EL (cell line): ENCODE measurements at regions not wholly inside any gene's neighbourhood (a gene's known extent, or its start where the extent isn't known, plus 50 kb on each side); places are given as distances from the start of the nearest gene placed in this dataset.
A peak's percentile ranks its signal among the peaks of the same experiment; 100 is the strongest.

Source experiments
- DNase-seq: peaks from one replicate; pipeline ENCODE4 v3.0.0-alpha.2; 2016

DNA sequence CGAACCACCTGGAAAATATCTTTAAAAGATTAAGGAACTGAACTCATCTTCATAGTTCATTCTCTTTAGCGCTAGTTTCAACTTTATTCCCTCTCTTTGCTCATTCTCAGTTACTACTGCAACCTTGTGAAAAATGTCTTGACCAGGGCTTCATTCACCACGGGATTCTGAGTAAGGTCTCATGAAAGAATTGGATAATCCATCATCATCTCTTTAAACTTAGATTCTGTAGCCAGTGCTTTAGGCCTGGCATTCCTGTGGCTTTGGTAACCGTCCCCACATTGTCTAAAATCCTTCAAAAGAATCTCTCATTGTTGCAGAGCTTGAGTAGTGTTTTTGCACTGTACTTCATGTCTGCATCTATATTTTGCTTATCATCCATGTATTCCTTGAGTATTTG lies 229.5 kb downstream of the ETAA1 start:
- peak; percentile 73 for DNase-seq

DNA sequence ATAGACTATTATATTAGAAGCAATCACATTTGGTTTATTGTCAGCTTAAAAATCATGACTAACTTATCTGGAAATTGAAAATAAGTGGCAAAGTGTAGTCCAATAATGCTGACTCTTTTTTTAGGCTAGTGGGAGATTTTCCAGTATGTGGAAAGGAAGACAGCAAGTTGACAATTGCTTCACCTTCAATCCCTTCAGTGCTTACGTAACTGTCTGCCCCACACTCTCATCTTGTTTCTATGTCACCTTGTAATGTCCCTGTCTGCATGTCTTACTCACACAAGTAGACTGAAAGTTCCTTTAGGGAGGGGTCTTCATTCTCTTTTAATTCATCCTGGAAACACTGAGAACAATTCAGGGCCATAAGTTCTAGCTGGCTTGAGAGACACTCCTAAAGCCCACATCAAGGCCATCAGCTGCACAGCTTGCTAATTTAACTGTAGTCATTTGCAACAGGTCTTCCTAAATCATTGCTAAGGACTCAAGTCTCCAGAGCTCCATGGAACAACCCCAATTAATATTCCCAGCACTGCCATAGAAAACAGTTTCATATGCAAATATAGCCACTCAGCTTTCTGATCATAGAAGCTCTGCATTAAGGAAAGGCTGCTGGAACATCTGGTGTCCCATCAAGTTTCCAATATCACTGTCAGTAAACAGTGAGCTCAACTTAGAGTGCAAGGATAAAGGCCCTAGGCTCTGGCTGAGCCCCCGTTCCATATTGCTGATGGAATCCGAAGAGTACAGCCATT lies 230.5 kb downstream of the ETAA1 start:
- no peak for DNase-seq

DNA sequence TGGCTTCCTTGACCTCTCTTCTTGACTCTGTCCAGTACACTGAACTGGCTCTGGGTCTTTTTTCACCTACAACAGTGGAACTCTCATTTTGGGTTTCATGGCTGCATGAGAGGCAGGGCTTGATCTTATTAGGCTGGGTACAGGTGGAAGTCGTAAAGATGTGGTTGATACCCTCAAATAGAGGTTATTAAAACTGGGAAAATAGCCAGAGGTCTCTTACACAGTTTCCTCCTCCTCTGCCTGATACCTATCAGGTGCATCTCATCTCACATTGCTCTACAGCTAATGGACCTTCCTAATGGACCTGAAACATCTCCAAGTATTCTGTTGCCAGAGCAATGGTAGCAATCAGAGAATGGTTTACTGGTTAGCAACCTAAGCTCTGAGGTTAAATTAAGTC lies 231.8 kb downstream of the ETAA1 start:
- DNase-seq, result no peak

DNA sequence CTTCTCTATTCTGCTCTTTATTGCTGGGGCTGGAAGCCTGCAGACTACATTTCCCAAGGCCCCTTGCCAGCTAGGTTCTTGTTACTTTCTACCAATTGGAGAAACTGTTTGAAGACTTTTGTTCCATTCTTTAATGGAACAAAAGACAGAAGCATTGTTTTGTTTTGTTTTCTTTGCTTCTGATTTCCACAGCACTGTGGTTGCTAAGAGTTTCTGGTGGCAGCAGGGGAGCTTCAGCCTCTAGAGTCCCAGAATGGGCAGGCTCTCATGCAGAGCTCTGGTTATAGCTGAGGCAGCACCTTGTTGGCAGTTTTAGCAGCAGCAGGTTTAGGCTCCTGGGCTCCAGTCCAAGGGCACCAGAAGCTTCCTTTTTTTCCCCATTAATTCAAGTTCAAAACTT lies 234.3 kb downstream of the ETAA1 start:
- DNase-seq, result no peak

DNA sequence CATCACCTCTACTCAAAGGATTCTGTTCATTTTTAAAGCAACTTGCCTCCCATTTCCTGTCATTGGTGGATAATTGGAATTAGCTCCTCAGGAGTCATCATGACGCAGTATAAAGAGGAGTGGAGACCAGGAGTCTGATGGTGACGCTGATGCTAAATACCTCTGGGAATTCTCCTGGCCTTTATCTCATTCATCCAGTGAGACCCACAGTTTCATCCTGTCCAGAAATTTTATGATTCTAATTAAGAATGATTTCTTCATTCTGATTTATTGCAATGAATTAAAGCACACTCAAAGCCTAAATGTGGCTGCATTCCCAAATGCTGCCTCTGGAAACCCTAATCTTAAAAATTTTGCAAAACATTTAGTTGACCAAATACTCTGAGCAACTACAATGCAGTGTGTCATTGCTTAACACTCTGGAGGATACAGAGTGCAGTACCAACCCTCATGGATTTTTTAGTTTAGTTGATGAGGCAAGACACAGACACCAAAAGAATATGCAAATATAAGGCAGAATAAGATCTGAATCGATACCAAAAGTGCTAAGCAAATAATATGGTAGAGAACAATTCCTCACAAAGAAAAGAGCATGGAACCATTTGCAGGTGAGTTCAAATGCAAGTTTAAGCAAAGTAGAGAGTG lies 236.2 kb downstream of the ETAA1 start:
- DNase-seq, result no peak

DNA sequence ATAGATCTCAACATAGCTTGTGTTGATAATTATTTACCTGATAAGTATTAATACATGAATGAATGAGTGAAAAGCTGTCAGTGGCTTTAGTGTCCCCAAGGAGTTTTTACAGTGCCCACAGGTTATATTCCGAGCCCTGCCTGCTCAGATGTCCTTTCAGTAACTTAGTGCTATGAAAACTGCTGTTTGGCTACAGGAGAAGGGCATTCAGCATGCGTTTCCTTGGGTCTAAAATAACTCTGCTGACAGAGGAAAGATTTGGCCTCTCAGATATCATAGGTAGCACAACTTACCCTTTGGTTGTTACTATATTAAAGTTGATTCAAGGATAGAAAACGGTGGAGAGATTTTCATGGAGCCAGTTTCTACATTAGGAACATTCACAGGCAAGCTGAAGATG lies 241.0 kb downstream of the ETAA1 start:
- DNase-seq, result no peak

DNA sequence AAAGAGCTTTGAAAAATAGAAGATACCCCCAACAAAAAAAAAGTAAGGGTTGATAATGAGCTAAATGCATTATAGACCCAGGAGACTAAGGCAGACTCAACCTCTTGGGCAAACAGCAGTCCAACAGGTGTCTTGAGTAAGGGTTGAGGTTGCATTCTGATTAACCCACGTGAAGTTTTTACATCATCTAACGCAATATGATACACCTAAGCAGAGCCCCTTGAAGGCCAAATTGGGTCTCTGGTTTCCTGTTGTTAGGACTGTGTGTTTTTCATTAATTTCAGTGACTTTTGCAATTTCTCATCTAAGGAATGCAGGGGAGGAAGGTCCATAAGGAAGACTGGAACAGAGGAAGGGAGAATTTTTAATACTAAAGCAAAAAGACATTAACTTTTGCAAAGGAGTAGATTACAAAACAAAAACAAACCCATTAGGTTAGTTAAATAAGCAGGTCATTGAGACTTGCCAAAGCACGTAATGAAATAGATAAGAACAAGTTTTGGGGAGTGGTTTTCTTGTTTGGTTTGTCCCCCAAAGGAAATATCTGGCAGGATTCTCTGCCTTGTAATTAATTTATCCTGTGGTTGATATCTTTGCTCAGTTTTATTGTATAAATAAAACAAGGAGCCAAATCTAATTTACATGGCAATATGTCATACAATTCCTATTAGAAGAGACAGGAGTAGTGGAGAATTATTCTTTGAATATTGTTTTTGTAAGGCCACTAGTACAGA lies 244.3 kb downstream of the ETAA1 start:
- DNase-seq, result no peak

DNA sequence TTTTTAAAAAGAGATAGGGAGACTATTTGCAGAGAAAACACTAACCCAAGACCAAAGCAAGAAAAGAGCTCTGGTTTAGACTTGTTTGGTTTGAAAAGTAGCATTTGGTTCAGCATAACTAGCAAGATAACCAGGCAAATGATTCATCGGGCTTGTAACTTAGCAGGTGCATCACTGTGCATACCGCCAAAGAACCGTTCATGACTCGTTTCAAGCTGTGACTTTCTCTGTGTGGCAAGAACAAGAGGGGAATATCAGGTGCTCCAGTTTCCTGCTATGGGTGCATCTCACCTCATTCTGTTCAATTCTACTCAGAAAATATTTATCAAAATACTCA lies 244.9 kb downstream of the ETAA1 start:
- DNase-seq, result no peak

DNA sequence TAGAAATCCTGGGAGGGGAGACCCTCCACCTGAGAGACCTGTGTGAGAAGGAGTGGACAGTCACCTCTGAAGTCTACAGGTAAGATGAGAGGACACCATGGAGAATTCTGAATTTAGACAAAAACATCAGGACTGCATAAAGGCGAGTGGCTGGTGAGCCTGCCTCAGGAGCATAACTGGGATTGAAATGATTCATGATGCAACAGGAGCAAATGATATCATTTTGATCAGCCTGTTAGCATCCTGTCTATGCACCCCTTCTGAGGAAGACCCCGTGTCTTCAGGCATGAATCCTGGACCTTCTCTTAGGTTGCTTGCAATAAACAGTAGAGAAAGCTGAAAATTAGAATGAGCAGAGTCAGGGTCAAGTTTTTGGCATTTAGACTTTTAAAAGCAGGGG lies 245.8 kb downstream of the ETAA1 start:
- no peak for DNase-seq

DNA sequence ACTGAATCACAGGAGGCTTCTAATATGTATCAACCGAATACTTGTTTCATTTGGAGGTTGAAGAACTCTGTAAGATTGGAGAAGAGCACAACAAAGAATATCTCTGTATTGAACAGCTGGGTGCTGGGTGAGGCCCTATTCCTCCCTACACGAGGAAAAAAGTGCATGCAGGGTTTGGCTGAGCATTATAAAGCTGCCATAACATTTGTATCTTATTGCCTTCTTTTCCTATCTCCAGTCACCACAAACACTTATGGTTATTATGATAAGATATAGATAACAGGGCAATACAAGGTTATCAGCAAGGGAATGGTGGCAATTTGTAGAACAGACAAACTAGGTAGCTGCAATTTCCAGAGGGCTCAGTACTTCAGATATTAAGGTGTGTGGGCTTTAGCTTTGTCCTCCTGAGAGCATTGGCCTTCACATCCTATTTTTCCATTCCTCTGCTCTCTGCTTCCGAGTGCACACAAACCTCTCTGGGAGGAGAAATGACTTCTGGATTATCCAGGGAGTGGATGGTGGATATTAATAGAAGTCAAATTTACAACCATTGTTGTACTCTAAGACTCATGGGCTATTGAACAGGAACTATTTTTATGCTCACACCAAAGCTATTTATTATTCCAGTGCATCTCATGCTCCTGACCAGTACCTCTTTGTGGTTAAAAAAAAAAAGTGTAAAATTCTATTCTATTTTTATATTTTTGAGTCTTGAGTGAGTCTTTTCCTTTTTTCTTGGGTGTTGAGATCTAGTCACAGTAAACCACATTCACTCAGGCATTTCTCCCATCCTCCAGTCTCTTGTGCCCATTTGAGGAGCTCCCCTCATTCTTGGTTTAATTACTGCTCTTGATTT lies 248.4 kb downstream of the ETAA1 start:
- no peak for DNase-seq

DNA sequence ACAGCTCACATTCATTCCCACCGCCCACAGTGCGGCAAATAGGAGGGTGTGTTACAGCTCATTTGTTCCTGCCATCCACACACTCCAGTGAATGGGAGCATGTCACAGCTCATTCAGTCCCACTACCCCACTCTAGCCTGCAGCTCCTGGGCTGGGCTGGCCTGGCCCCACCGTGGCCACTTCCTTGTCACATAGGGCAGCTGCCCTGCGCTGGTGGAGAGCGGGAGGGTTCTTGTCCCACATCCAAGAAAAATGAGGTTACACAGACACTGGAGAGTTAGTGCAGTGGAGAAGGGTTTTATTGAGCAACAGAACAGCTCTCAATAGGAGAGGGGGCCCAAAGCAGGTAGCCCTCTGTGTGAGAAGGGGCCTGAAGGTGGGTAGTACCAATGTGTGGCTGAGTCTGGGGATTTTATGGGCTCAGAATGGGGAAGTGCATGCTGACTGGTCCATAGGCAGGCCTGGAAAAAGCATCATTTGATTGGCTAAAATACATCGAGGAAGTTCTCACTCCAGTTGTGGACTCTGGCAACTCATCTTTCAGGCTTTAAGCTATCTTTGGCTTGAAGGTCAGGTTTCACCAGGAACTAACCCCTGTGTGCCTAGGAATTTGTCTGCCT lies 249.7 kb downstream of the ETAA1 start:
- DNase-seq, result no peak

DNA sequence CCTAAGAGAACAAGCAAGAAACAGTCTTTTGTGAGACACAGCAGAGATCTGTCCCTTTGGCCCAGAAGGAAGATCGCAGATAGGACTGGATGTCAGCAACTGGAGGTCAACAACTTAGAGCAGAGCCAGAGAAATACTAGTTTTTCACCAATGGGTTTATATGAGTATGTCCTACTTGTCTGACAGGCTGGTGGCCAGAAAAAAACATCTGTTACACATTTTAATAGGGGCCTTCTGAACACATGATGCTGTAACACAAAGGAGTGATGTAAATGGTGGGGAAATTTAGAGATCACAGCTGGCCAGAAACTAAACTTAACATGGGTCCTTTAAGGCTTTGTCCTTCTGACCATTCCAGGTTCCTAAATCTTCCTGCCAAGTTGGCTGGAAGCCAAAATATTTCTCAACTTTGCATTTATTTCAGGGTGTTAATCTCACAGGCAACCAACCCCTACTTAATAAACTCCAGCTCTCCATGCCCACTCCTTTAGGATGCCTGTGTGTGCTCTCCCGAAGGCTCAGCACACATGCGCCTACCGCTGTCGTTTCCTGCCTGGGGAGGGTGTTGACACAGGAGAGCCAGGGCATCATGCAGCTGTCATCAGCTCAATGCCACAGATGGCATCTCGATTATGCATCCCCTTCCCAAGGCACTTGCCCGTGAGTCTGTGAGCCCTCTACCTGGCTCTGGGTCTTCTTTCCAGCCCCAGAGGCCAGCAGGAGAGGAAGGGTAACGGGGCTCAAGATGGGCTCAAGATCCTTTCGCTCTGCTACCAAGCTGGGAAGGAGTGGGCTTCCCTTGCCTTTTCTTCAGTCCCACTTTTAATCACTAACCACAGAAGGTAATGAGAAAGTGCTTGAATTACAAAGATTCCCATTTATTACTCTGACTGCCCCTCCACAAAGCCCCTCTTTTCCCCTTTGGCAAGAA lies 252.5 kb downstream of the ETAA1 start:
- peak; percentile 20 for DNase-seq

DNA sequence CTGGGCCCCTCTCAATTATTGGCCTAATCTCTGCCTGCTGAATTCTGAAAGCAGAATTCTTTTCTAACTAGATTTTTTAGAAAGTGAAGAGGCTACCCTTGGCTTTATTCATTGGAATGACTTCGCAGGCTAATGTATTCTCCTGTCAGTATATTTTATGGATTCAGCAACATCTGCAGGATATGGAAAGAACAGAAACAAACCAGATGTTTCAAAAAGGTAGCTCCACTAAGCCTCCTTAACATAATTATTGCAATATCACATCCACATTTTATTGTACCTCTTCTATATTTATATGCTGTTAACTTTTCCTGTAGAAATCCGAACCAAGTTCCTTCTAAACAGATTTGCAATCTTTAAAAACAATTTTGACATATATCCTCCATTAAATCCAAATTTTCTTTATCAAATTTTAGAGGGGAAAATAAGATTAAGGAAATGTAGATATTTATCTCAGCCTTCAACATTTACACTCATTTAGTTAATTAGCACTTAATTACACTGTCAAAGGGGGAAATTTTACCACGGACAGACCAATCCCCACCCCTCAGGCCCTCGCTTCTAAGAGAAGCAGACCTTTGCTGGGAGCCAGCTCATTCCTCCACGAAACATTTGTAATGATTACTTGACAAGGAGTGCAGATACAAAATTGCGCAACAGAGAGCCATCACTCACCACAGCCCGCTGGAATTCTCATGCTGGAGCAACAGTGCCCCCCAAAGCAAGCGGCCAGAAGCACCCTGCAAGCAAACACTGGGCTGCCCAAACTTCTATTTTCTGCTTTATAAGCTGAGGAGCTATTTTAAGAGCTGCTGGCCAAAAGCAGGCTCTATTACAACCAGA lies 253.4 kb downstream of the ETAA1 start:
- DNase-seq, result peak; percentile 90

DNA sequence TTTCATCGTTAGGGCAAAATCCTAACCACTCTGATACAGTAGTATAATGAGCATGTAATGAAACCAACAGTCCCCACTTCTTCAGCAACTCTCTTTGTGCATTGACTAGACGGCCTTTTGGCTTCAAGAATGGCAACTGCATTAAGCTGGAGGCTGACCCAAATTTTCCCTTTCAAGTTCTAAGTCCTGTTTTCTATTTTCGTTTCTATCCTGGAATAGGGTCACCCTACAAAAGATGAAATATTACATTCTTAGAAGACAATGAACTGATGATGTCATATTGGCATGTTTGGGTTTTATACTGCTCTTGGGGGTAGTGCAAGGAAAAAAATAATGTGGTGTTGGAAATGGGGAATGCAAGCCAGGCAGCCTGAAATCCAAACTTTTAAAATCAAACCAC lies 254.4 kb downstream of the ETAA1 start:
- DNase-seq, result no peak

DNA sequence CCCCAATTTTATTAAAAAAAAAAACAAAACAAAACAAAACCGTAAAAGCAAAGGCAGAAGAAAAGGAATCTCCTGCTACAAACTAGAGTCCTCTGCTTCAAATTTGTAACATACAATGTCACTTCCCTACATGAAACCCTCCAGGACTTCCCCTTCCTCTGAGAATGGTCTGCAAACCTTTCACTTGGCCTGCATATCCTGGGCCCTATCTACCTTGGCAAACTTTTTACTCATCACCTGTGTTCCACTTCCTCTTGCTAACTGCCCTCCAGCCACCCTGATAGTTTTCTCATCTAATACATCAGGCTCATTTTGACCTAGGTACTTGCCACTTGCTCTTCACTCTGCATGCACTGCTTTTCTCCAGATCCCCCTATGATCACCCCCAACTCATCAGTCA lies 255.5 kb downstream of the ETAA1 start:
- no peak for DNase-seq

DNA sequence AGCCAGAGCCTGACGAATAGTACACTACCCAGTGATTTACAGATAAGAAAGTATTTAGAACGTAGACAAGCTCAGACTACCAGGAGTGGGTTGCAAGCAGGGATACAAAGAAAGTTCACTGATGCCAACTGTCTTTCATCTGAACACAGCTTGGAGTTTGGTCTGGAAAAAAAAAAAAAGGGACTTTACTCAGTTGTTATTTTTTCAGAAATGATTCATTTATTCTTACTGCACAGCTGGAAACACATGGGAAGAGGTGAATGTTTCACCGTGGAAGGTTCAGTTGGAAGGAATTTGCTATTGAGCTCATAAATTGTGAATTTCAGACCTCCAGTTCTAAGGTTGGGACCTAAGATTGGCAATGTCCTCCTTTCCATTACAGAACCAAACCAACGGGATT lies 259.7 kb downstream of the ETAA1 start:
- no peak for DNase-seq

DNA sequence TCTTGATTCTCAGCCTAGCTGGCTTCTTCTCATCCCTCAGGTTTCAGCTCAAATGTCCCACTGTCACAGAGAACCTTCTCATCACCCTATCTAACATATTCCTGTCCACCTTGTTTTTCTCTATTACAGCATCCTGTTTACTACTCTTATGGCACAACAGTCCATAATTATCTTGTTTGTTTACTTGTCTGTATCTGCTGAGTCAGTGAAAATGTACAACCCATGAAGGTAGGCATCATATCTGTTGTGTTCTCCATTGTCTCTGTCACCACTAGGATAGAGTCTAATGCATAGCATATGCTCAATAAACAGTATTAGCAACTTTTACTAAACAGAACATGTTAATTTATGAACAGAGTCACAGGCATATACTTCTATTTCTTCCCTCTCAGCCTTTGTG lies 261.7 kb downstream of the ETAA1 start:
- no peak for DNase-seq

DNA sequence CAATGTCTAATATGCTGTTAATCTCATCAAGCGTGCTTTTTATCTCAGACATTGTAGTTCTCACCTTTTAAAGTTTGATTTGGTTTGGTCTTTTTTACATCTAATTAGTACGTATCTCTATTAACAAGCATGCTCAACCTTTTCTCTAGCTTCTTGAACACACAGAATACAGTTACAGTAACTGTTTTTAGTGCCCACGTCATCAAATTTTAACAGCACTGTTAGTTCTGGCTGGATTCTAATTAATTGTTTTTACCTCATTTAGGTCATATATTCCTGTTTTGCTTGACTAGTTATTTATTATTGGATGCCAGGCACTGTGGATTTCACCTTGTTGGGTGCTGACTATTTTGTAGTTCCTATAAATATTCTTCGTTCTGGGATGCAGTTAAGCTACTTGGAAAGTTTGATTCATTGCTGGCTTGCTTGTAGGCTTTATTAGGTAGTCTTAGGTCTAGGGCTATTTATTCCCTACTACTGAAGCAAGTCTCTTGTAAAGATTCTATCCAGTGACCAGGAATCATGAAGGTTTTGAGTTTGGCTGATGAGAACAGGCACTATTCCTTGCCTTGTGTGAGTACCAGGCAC lies 263.0 kb downstream of the ETAA1 start:
- DNase-seq, result no peak

DNA sequence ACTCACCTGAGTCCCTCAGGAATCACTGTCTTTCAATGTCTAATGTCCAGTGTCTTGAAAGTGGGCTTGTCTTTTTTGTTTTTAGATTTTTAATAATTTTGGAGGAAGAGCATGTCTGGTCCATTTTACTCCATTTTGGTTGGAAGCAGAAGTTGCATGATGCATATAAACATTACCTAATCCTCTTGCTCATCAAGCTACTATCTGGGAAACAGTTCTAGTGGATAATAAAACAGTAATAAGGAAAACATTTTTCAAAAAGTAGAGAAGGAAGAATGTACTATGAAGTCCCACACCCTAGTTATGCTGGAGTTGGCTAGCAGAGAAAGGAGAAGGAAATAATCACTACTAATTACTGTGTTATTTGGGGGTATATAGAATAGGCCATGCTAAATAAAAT lies 263.7 kb downstream of the ETAA1 start:
- DNase-seq, result no peak

DNA sequence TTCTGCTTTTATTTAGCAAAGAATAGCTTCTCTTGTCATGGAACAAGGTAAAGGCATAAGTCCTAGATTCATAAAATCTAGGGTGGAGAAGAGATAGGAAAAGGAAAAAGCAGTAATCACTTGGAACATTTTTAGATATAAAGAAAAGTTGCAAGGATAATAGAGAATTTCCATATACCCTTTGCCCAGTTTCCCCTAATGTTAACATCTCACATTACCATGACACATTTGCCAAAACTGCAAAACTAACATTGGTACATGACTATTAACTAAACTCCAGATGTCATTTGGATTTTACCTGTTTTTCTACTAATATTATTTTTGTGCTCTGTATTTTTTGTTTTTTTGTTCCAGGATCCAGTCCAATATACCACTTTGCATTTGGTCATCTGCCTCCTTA lies 265.1 kb downstream of the ETAA1 start:
- DNase-seq, result no peak
